ENCODE measurements at regions not wholly inside any gene's neighbourhood (a gene's known extent, or its start where the extent isn't known, plus 50 kb on each side); places are given as distances from the start of the nearest gene placed in this dataset.

- DNase-seq (ENCODE audit: low spot score) = no peak
- no peak for TF ChIP-seq CTCF (IDR thresholded peaks at IDR 0.05)
- ATAC-seq (ENCODE audit: low FRiP score) = no peak
Observed at GRCh38 chr7:20959281-20959680, 172.6 kb upstream of the SP8 start.

GRCh38 chr7:20963556-20964280 is 177.0 kb upstream of the SP8 start:
- no peak for ATAC-seq (ENCODE audit: low FRiP score)
- DNase-seq (ENCODE audit: low spot score) = no peak
- TF ChIP-seq CTCF (IDR thresholded peaks at IDR 0.05) = no peak

DNA sequence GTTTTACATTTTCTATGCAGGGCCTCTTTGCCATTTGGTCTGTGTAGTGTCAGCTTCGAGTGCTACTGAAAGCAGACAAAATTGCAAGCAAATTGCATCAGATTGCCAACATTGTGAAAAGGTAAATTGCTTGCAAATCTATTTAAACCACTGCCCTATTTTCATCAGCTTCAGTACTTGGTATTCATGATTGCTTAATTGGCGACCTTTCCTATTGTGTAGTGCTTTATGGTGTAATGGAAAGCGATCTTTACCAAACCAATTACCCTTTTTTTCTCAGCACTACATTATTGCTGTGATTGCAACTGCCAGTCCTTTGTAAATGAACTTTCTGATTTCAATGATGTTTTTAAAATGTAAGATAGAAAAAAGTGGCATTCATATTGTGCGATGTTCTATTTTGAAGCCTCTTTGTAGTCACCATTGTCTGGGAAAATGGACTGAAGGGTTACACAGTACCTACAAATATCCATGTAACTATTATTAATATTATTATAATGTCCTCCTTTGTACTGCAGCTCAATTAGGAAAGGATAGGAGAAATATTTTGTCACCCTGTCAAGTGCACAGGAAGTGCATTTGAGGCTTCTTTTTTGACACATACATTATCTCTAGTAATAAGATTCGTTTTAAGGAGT is 177.7 kb upstream of the SP8 start:
- no peak for TF ChIP-seq CTCF (IDR thresholded peaks at IDR 0.05)
- no peak for ATAC-seq (ENCODE audit: low FRiP score)

DNA sequence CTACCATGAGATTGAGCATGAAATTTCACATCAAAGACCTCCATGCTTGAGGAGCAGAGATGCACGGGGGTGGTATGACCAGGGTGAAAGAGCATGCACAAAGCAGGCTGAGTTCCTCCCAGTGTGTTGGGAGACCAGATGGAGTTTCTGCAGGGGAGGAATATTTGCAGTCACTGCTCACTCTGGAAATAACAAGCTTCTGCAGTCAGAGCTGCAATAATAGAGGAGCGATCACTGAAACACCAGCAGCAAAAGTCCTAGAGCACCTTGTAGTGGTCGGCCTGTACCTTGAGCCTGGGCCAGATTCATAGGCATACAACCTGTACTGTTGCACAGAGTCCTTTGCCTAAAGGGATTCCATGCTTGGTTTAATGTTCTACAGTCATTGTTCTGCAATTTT is 184.5 kb upstream of the SP8 start:
- no peak for DNase-seq (ENCODE audit: low spot score)
- TF ChIP-seq CTCF (IDR thresholded peaks at IDR 0.05) = no peak
- ATAC-seq (ENCODE audit: low FRiP score) = no peak

More for the DNA sequence above, 177.7 kb upstream of the SP8 start:
- DNase-seq (ENCODE audit: low spot score) = no peak

DNA sequence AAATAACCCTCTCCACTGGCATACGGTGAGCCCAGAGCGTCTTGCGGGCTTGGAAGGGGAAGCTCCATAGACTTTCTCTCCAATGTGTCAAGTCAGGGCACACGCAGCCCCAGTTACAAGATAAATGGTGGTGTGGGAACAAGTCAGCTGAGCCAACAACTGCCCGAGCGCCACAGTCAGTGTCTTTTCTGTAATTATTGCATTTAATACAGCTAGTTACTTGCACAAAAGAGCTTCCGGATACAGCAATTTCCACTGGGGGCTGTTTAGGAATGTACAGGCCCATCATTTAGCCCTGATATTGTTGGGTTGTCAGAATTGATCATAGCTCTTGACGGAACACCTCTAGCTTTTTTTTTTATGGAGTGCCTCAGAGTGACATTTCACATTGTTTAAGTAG is 193.5 kb upstream of the SP8 start:
- TF ChIP-seq CTCF (IDR thresholded peaks at IDR 0.05) = no peak
- DNase-seq (ENCODE audit: low spot score) = no peak
- ATAC-seq (ENCODE audit: low FRiP score) = no peak

DNA sequence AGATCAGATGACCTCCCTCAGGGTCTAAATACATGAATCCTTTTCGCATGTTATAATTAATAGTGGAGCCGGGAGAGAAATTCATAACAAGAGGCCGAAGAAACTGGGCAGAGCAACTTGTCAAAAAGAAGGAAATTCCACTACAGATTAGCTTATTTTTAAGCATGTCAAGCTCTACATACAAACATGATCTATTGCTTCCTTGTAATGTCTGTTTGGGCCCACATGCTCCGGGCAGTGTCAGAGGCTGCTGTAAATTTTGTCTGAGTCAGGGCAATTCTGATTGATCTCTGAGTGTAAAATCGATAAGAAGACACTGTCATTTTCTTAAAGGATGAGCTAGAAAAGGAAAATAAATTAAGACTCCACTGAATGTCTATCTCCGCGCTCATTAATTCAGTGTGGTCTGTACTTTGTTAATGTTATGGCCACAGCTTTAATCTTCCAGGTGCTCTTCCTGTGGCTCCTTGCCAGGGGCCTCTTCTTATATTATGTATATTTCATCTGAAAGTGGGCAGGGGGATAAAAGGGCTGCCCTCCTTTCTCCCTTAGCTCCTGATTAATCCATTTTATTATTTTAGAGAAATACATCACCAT is 194.1 kb upstream of the SP8 start:
- DNase-seq (ENCODE audit: low spot score) (no peak), ATAC-seq (ENCODE audit: low FRiP score) (no peak)
- TF ChIP-seq CTCF (IDR thresholded peaks at IDR 0.05) = no peak

GRCh38 chr7:20988340-20988739 is 201.7 kb upstream of the SP8 start:
- no peak for ATAC-seq (ENCODE audit: low FRiP score)
- TF ChIP-seq CTCF (IDR thresholded peaks at IDR 0.05) = no peak
- no peak for DNase-seq (ENCODE audit: low spot score)
